Panc1 (cell line): ENCODE measurements at regions not wholly inside any gene's neighbourhood (a gene's known extent, or its start where the extent isn't known, plus 50 kb on each side); places are given as distances from the start of the nearest gene placed in this dataset.

Source experiments
- ATAC-seq: fragments of 200-7000 bp; cut with Tn5 transposase; 2 replicates; pipeline ENCODE4 v1.9.1; 2020; ENCODE audit warnings: mild to moderate bottlenecking, moderate library complexity
- BruUV-seq: library from RNA; stranded (reverse); fragments of 400-500 nt; replicated peaks from 2 replicates; lab custom pipeline; 2021; lab: Mats Ljungman, UMichigan
- CTCF ChIA-PET: fragments of 300-600 bp; sonication (Branson Sonifier 250); formaldehyde crosslinking; loops from one replicate; lab custom pipeline; 2022; ENCODE audit warnings: antibody characterized with exemption; lab: Charles Lee
- POLR2A ChIA-PET: fragments of 300-600 bp; sonication (Branson Sonifier 250); formaldehyde crosslinking; loops from one replicate; lab custom pipeline; 2022; ENCODE audit warnings: antibody characterized with exemption; lab: Charles Lee
- DNase-seq: peaks from one replicate; pipeline ENCODE4 v3.0.0-alpha.2; 2010; ENCODE audit warnings: low read depth, low spot score
- H3K27ac ChIP-seq: 2 replicates; pipeline ENCODE4 v1.5.1; 2011; ENCODE audit warnings: mild to moderate bottlenecking, low read length, inconsistent platforms
- H3K27me3 ChIP-seq: fragments of 200-500 bp; sonication (Bioruptor generic); 2 replicates; pipeline ENCODE4 v1.6.0; 2014; ENCODE audit warnings: low read length, inconsistent platforms; ENCODE audit not compliant: control insufficient read depth, insufficient read depth
- H3K36me3 ChIP-seq: fragments of 200-500 bp; sonication (Bioruptor generic); 2 replicates; pipeline ENCODE4 v1.5.1; 2014; ENCODE audit warnings: inconsistent platforms, mild to moderate bottlenecking, low read length, moderate library complexity; ENCODE audit not compliant: control insufficient read depth, insufficient read depth
- H3K4me1 ChIP-seq: 2 replicates; pipeline ENCODE4 v1.5.1; 2011; ENCODE audit warnings: inconsistent platforms, mild to moderate bottlenecking, low read length, moderate library complexity; ENCODE audit not compliant: control insufficient read depth, insufficient read depth
- H3K4me3 ChIP-seq, 2 experiments: 2 replicates each; pipeline ENCODE4 v1.5.1; 2011 to 2012; ENCODE audit warnings: low read depth in 2 of 2, low read length in 2 of 2, mild to moderate bottlenecking in 2 of 2, inconsistent platforms in 1 of 2, moderate library complexity in 1 of 2
- H3K9me3 ChIP-seq: fragments of 200-500 bp; sonication (Bioruptor generic); 2 replicates; pipeline ENCODE4 v1.5.1; 2014; ENCODE audit warnings: low read depth, mild to moderate bottlenecking, inconsistent platforms, low read length, moderate library complexity; ENCODE audit not compliant: control insufficient read depth, insufficient read depth
- CTCF ChIP-seq: fragments of 450-650 bp; IDR thresholded peaks from 2 replicates; pipeline ENCODE4 v1.5.1; 2017; ENCODE audit warnings: mild to moderate bottlenecking
- POLR2AphosphoS5 ChIP-seq: IDR thresholded peaks from 2 replicates; pipeline ENCODE4 v1.6.1; 2012; ENCODE audit warnings: mild to moderate bottlenecking, low read depth, low read length, moderate library complexity
- REST ChIP-seq, 2 experiments: IDR thresholded peaks; 2 replicates each; pipeline ENCODE4 v1.6.1; 2011 to 2012; ENCODE audit warnings: low read depth in 2 of 2, control low read depth in 1 of 2, low read length in 1 of 2, mild to moderate bottlenecking in 1 of 2, moderate library complexity in 1 of 2; ENCODE audit not compliant: insufficient read depth in 1 of 2
- SIN3A ChIP-seq: IDR thresholded peaks from 2 replicates; pipeline ENCODE4 v1.6.1; 2012; ENCODE audit warnings: low read depth, mild to moderate bottlenecking, low read length, moderate library complexity, borderline replicate concordance; ENCODE audit not compliant: insufficient read depth
- TCF7L2 ChIP-seq: IDR thresholded peaks from 2 replicates; pipeline ENCODE4 v1.6.1; 2011; ENCODE audit warnings: mild to moderate bottlenecking, low read depth, low read length, inconsistent platforms
- in situ Hi-C: cut with HindIII; loops from 2 replicates; pipeline ENCODE4 v1.10.0; 2016; ENCODE audit warnings: low sequenced_read_pairs, low pct_unique_long_range_greater_than_20kb
- intact Hi-C: fragments of 100-400 bp; cut with micrococcal nuclease; formaldehyde crosslinking; loops from one replicate; pipeline ENCODE4 v1.10.0; 2022; ENCODE audit not compliant: unreplicated experiment

GRCh38 chr2:236944561-236944960 lies 141.1 kb upstream of the COPS8 start:
- ChIA-PET POLR2A (no interaction called here), CTCF (no interaction called here)
- BruUV-seq = no TSS peak
- Histone ChIP-seq H3K27me3 (0 out of 2 replicates have a peak, but pooled peaks cover 3% of the 10 kb centered on the region), H3K36me3 (no peaks in the 10 kb centered on the region), H3K9me3 (no peaks in the 10 kb centered on the region), H3K4me3 (no peak overlapping the region), H3K27ac (no peak overlapping the region), H3K4me1 (no peaks in the 10 kb centered on the region)
- in situ Hi-C loops = no loop called here
- ATAC-seq (no peak), DNase-seq (no peak)
- intact Hi-C loops = no loop called here
- TF ChIP-seq POLR2AphosphoS5 = no peak

GRCh38 chr2:236945431-236946016 lies 140.2 kb upstream of the COPS8 start:
- Histone ChIP-seq H3K9me3 (no peaks in the 10 kb centered on the region), H3K36me3 (no peaks in the 10 kb centered on the region), H3K27me3 (0 out of 2 replicates have a peak, but pooled peaks cover 5% of the 10 kb centered on the region), H3K27ac (no peak overlapping the region), H3K4me3 (no peak overlapping the region), H3K4me1 (no peaks in the 10 kb centered on the region)
- BruUV-seq = no TSS peak
- POLR2A ChIA-PET = no interaction called here
- CTCF ChIA-PET = interaction anchor here (0.6 kb wide), 1 partner anchor 857 kb away, joined by 3 read pairs; no protein-coding TSS in a partner anchor
- no peak for DNase-seq
- TF ChIP-seq REST (IDR thresholded peaks at IDR 0.05; ENCODE audit: insufficient read depth in 1 of 2, low read depth in 2 of 2, low read length in 1 of 2) (no peak), CTCF (no peak), TCF7L2 (no peak), POLR2AphosphoS5 (no peak), SIN3A (no peak)
- no peak for ATAC-seq
- in situ Hi-C loops = no loop called here
- intact Hi-C loops = no loop called here

GRCh38 chr2:236946871-236947270 lies 138.8 kb upstream of the COPS8 start:
- POLR2A ChIA-PET = no interaction called here
- DNase-seq (no peak), ATAC-seq (no peak)
- H3K36me3 ChIP-seq = no peaks in the 10 kb centered on the region
- CTCF ChIA-PET = no interaction called here
- in situ Hi-C loops (no loop called here), intact Hi-C loops (no loop called here)
- BruUV-seq = no TSS peak
- H3K27ac ChIP-seq = no peak overlapping the region
- H3K27me3 ChIP-seq = 0 out of 2 replicates have a peak, but pooled peaks cover 3% of the 10 kb centered on the region
- H3K4me1 ChIP-seq = no peaks in the 10 kb centered on the region
- H3K9me3 ChIP-seq = no peaks in the 10 kb centered on the region
- TF ChIP-seq SIN3A = no peak
- no peak for TF ChIP-seq REST (IDR thresholded peaks at IDR 0.05; ENCODE audit: insufficient read depth in 1 of 2, low read depth in 2 of 2, low read length in 1 of 2)
- TF ChIP-seq TCF7L2 = no peak
- TF ChIP-seq CTCF = no peak
- no peak for TF ChIP-seq POLR2AphosphoS5
- no peak overlapping the region for H3K4me3 ChIP-seq
